Stimulated activated CD4-positive, alpha-beta T cell treated with anti-CD3 and anti-CD28 coated beads, TNF-alpha, amount 100 ng/mL, for 4 hours (primary cell): ENCODE measurements at regions not wholly inside any gene's neighbourhood (a gene's known extent, or its start where the extent isn't known, plus 50 kb on each side); places are given as distances from the start of the nearest gene placed in this dataset.
"Not testable (repeated sequence)": the region's sequence is repeated elsewhere in the genome, so short reads cannot be mapped to it uniquely, and the experiment has no call there.

Source experiments
- DNase-seq, 3 experiments: peaks; one replicate each; pipeline ENCODE4 v3.0.0-alpha.2; 2020; ENCODE audit warnings: low read depth in 3 of 3

- DNase-seq: no peak
Observed at GRCh38 chr15:39025321-39025720, 460.7 kb upstream of the RASGRP1 start.

- DNase-seq: no peak
Observed at GRCh38 chr15:39025881-39026280, 461.3 kb upstream of the RASGRP1 start.

- no peak for DNase-seq
Observed at GRCh38 chr15:39028069-39028468, 463.5 kb upstream of the RASGRP1 start.

GRCh38 chr15:39029741-39030140, 465.1 kb upstream of the RASGRP1 start:
- DNase-seq: no peak

- DNase-seq: no peak
Observed at GRCh38 chr15:39030291-39031070, 465.9 kb upstream of the RASGRP1 start.

GRCh38 chr15:39031596-39031995, 467.0 kb upstream of the RASGRP1 start:
- no peak for DNase-seq

- DNase-seq: no peak
Observed at GRCh38 chr15:39034816-39035215, 470.2 kb upstream of the RASGRP1 start.

GRCh38 chr15:39037611-39038010, 473.0 kb upstream of the RASGRP1 start:
- not testable (repeated sequence) for DNase-seq

GRCh38 chr15:39040861-39041260, 476.2 kb upstream of the RASGRP1 start:
- DNase-seq: no peak

GRCh38 chr15:39041979-39042495, 477.4 kb upstream of the RASGRP1 start:
- no peak for DNase-seq

GRCh38 chr15:39051626-39052322, 487.2 kb upstream of the RASGRP1 start:
- DNase-seq: no peak

- no peak for DNase-seq
Observed at GRCh38 chr15:39052323-39052705, 487.7 kb upstream of the RASGRP1 start.

GRCh38 chr15:39053480-39053879, 488.9 kb upstream of the RASGRP1 start:
- DNase-seq: no peak

GRCh38 chr15:39054128-39054732, 489.6 kb upstream of the RASGRP1 start:
- no peak for DNase-seq

- no peak for DNase-seq
Observed at GRCh38 chr15:39056357-39056756, 491.7 kb upstream of the RASGRP1 start.

- no peak for DNase-seq
Observed at GRCh38 chr15:39058351-39059131, 493.9 kb upstream of the RASGRP1 start.

- DNase-seq: no peak
Observed at GRCh38 chr15:39059917-39060316, 495.3 kb upstream of the RASGRP1 start.

GRCh38 chr15:39061952-39062464, 497.4 kb upstream of the RASGRP1 start:
- no peak for DNase-seq

- DNase-seq: no peak
Observed at GRCh38 chr15:39066677-39067076, 502.1 kb upstream of the RASGRP1 start.

- no peak for DNase-seq
Observed at GRCh38 chr15:39074341-39074985, 506.4 kb upstream of the THBS1 start.

- no peak for DNase-seq
Observed at GRCh38 chr15:39075311-39075710, 505.6 kb upstream of the THBS1 start.
